Liver (tissue), 3 donors: ENCODE measurements at regions not wholly inside any gene's neighbourhood (a gene's known extent, or its start where the extent isn't known, plus 50 kb on each side); places are given as distances from the start of the nearest gene placed in this dataset.
"Not testable (repeated sequence)": the region's sequence is repeated elsewhere in the genome, so short reads cannot be mapped to it uniquely, and the experiment has no call there.

Source experiments
- ATF3 ChIP-seq: IDR thresholded peaks from 2 replicates; pipeline ENCODE4 v1.6.1; 2016; ENCODE audit warnings: antibody characterized with exemption
- CTCF ChIP-seq: fragments of 150-350 bp; IDR thresholded peaks from 2 replicates; pipeline ENCODE4 v1.5.1; 2017; ENCODE audit warnings: improper control_type of control experiment, low read depth, low read length; ENCODE audit not compliant: missing input control
- EGR1 ChIP-seq, 2 donors: IDR thresholded peaks; 2 replicates each; pipeline ENCODE4 v1.6.1; 2016 to 2018; ENCODE audit warnings: antibody characterized with exemption in 2 of 2, low read depth in 2 of 2
- FOXA1 ChIP-seq: IDR thresholded peaks from 2 replicates; pipeline ENCODE4 v1.6.1; 2016; ENCODE audit warnings: antibody characterized with exemption
- JUND ChIP-seq, 2 donors: IDR thresholded peaks; 2 replicates each; pipeline ENCODE4 v1.6.1; 2016; ENCODE audit warnings: antibody characterized with exemption in 2 of 2
- RAD21 ChIP-seq, 2 donors: IDR thresholded peaks; 2 replicates each; pipeline ENCODE4 v1.6.1; 2016; ENCODE audit warnings: antibody characterized with exemption in 2 of 2, mild to moderate bottlenecking in 2 of 2
- REST ChIP-seq: IDR thresholded peaks from 2 replicates; pipeline ENCODE4 v1.6.1; 2016; ENCODE audit warnings: antibody characterized with exemption, mild to moderate bottlenecking
- RXRA ChIP-seq, 2 donors: IDR thresholded peaks; 2 replicates each; pipeline ENCODE4 v1.6.1; 2017 to 2018; ENCODE audit warnings: antibody characterized with exemption in 2 of 2, mild to moderate bottlenecking in 1 of 2
- TAF1 ChIP-seq: conservative IDR thresholded peaks from 2 replicates; pipeline ENCODE4 v1.6.1; 2016; ENCODE audit warnings: antibody characterized with exemption, mild to moderate bottlenecking
- YY1 ChIP-seq: IDR thresholded peaks from 2 replicates; pipeline ENCODE4 v1.6.1; 2016; ENCODE audit warnings: antibody characterized with exemption, mild to moderate bottlenecking
- ZBTB33 ChIP-seq: IDR thresholded peaks from 2 replicates; pipeline ENCODE4 v1.6.1; 2016; ENCODE audit warnings: antibody characterized with exemption
- donor health status: healthy.
- donor health status: healthy.

GRCh38 chr11:134961386-134961785, 549.3 kb upstream of the B3GAT1 start:
- not testable (repeated sequence) for TF ChIP-seq FOXA1; CTCF; REST; RXRA (IDR thresholded peaks at IDR 0.05); ZBTB33; EGR1 (IDR thresholded peaks at IDR 0.05; ENCODE audit: low read depth in 2 of 2); RAD21 (IDR thresholded peaks at IDR 0.05); YY1; JUND (IDR thresholded peaks at IDR 0.05); ATF3; TAF1
